G401.6 (cell line): ENCODE measurements at regions not wholly inside any gene's neighbourhood (a gene's known extent, or its start where the extent isn't known, plus 50 kb on each side); places are given as distances from the start of the nearest gene placed in this dataset.
"Not testable (repeated sequence)": the region's sequence is repeated elsewhere in the genome, so short reads cannot be mapped to it uniquely, and the experiment has no call there.

ENCODE experiments used
- FAIRE-seq: peaks from 2 replicates; lab custom pipeline; 2012; peaks lifted over from hg19 to GRCh38; lab: Jason Lieb, UNC

- FAIRE-seq = no peak
Measured at GRCh38 chr4:138612428-138612827, 370.3 kb upstream of the SLC7A11 start.

DNA sequence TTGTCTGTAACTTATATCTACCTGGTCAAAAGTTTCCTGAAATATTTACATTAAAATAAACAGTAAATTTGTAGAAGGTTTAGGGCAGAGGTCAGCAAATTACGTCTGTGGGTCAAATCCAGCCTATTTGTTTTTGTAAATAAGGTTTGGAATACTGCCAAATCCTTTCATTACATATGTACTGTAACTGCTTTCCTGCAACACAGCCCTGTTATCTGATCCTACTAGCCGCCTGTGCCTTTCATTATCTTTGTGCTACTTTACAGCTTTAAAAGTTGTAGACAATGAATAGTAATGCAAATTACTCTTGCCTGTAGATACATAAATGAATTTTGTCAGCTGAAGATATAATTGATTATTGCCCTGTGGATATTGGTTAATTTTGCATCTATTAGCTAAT is 369.6 kb upstream of the SLC7A11 start:
- no peak for FAIRE-seq

DNA sequence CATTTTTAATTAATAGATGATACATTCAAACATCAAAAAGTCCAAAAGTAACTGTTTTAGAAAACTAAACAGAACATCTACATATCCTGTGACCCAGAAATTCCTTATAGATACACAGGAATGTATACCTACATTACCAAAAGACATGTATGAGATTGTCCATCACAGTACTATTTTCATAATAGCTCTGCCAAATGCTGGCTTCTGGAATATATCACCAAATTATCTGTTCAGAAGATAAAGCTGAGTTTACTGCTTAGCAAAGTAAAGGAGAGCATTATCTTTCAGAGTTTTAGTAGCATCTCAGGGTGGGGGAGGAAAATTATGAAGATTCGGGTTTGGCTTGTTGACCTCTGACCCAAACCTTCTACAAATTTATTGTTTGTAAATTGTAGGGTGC is 368.9 kb upstream of the SLC7A11 start:
- no peak for FAIRE-seq

DNA sequence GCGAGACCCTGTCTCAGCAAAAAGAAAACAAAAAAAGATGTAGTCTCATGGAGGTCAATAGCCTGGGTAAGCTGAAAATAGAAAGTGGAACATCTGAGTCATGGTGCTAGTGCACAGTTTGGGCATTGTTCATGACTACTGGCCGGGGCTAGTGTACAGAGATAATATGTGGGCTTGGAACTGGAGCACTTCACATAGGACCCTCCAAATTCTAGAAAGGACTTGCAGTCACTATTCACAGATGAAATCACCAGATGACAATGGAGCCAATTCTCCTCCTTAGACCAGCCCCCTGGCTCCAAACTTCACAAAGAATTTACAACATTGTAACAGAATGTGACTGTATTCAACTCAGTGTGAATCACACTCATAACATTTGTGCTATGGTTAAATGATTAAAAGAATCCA is 367.8 kb upstream of the SLC7A11 start:
- FAIRE-seq = no peak

- FAIRE-seq = no peak
Measured at GRCh38 chr4:138604556-138604955, 362.4 kb upstream of the SLC7A11 start.

- no peak for FAIRE-seq
Measured at GRCh38 chr4:138602664-138603063, 360.5 kb upstream of the SLC7A11 start.

GRCh38 chr4:138599965-138600364 is 357.8 kb upstream of the SLC7A11 start:
- FAIRE-seq = no peak

- no peak for FAIRE-seq
Measured at GRCh38 chr4:138598226-138598625, 356.1 kb upstream of the SLC7A11 start.

- FAIRE-seq = no peak
Measured at GRCh38 chr4:138596896-138597295, 354.7 kb upstream of the SLC7A11 start.

DNA sequence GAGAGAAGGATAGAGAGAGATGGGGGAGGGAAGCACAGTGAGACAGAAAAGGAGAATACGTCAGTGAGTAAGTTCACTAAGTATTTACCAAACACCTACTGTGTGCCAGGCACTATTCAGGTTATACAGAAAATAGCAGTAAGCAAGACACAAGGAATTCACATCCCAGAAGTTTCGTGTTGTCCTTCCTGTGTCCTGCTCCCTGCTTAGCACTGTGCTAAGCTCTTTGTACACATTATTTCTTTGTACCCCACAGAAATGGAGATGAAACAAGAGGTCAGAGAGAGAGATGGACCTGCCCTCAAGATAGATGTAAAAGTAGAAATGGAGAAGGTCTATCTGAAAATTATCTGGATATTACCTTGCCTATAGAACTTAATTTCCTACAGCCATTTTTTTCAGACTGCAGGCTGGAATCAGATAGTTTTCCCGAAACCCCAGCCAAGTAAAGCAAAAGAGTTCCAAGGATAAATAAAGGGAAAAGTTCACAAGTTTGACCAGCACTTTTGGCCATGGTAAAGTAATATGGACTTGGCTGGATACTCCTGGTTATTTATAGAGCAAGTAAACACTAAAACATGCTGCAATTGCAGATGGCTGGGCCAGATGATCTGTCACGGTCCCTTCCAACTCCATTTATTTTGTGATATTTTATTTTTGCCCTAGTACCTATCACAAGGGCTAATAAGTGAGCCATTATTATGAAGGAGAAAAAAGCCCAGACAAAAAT is 353.7 kb upstream of the SLC7A11 start:
- FAIRE-seq = no peak

DNA sequence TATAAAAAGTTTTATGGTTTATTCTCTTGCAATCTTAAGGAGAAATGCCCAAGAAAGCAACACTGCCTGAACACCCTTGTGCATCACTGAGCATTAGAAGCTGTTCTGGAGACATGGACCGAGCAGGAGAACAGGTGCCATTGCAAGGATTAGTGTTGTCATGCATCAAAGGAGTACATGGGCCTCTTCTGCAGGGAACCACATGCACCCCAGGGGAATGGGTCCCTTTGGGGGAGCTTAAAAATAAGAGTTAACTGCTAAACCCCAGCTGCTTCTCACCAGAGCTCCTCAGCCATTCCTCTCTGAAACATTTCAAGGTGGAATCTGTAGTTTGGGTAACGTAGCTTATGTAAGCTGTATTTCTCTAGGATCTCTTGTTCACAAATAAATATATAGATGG is 353.0 kb upstream of the SLC7A11 start:
- no peak for FAIRE-seq

- no peak for FAIRE-seq
Measured at GRCh38 chr4:138592796-138593195, 350.6 kb upstream of the SLC7A11 start.

DNA sequence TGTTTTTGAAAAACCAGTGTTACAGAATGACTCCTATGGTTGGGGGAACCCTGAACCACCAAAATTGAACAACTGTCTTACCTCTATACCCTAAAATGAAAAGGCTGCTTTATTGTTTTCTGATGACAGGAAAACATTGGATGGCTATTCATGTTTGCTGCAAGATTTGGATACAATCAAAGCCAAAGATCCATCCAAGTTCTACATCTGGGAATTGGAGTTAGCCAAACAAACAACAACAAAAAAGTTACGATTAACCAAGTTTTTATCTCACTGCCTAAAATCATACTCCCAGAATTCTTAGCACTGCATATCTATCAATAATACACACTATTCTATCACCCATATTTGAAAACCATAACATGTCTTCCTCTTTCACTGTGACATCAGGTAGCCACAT is 349.7 kb upstream of the SLC7A11 start:
- no peak for FAIRE-seq

- no peak for FAIRE-seq
Measured at GRCh38 chr4:138588501-138588900, 346.4 kb upstream of the SLC7A11 start.

GRCh38 chr4:138579146-138579545 is 337.0 kb upstream of the SLC7A11 start:
- FAIRE-seq = no peak

DNA sequence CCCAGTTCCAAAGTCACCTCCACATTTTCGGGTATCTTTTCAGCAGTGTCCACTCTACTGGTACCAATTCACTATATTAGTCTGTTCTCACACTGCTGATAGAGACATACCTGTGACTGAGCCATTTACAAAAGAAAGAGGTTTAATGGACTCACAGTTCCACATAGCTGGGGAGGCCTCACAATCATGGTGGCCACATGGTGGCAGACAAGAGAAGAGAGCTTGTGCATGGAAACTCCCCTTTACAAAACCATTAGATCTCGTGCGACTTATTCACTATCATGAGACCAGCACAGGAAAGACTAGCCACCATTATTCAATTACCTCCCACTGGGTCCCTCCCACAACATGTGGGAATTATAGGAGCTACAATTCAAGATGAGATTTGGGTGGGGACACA is 335.7 kb upstream of the SLC7A11 start:
- FAIRE-seq = not testable (repeated sequence)

- no peak for FAIRE-seq
Measured at GRCh38 chr4:138577145-138577544, 335.0 kb upstream of the SLC7A11 start.

GRCh38 chr4:138576684-138577083 is 334.5 kb upstream of the SLC7A11 start:
- FAIRE-seq = no peak

- FAIRE-seq = no peak
Measured at GRCh38 chr4:138573246-138573645, 331.1 kb upstream of the SLC7A11 start.

GRCh38 chr4:138572007-138572406 is 329.9 kb upstream of the SLC7A11 start:
- FAIRE-seq = no peak

DNA sequence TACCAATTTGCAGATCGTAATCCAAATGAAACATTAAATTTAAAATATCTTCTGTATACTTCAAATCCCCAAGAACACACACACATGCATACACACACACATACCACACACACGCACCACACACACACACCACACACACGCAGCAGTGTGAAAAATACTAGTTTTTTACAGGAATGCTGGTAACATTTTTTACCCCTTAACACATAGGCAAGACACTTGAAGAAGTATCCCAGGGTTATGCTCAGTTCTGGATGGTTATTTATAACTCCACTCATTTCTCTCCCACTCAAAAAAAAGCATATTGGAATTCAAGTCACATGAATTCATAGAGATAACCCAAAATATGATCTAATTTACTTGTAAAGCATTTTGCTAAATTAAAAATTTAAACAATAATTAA is 325.5 kb upstream of the SLC7A11 start:
- FAIRE-seq = no peak

DNA sequence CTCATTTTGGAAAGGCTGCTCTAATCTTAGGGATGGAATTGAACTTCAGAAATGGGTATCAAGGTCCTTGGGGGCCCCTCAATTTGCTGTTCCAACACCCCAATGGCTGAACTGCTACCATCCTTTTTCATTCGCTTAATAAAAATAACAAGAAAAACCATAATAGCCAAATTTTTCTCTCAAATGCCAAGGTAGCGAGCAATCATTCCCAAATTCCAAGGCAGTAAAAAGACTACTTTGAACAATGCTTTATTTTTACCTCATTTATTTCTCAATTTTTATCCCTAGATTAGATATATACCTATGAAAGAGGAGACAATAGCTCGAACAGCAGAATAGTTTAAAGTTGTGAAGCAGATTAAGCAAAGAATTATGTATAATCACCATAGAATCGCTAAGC is 323.4 kb upstream of the SLC7A11 start:
- FAIRE-seq = no peak

GRCh38 chr4:138562544-138562991 is 320.4 kb upstream of the SLC7A11 start:
- no peak for FAIRE-seq

GRCh38 chr4:138561906-138562305 is 319.8 kb upstream of the SLC7A11 start:
- no peak for FAIRE-seq
